ENCODE measurements at regions not wholly inside any gene's neighbourhood (a gene's known extent, or its start where the extent isn't known, plus 50 kb on each side); places are given as distances from the start of the nearest gene placed in this dataset.

DNA sequence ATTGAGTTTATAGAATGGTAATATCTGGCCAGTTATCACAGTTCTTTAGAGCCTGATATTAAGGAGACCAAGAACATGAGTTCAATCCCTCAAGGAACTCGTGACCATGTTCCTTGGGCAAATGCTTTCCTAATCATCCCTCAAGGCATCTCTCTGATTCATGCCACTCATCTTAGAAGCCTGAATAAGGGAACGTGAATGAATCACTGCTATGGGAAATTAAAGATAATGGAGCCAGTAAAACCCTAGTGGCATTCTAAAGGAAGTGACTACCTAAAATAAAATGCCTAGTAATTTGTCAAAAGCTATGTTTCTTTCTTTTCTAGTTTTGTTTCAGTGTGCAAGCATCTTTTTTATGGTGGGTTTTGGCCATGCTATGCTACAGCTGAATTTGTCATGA lies 1161.3 kb downstream of the C4orf33 start:
- no peaks in the 10 kb centered on the region for H3K27me3 Mint-ChIP-seq (ENCODE audit: low read depth)
- no peaks in the 10 kb centered on the region for H3K4me1 Mint-ChIP-seq (ENCODE audit: low read depth)
- no peak overlapping the region for H3K27ac Mint-ChIP-seq (ENCODE audit: unreplicated experiment)
- DNase-seq (ENCODE audit: low spot score) = no peak
- TF ChIP-seq, protein P1, sequence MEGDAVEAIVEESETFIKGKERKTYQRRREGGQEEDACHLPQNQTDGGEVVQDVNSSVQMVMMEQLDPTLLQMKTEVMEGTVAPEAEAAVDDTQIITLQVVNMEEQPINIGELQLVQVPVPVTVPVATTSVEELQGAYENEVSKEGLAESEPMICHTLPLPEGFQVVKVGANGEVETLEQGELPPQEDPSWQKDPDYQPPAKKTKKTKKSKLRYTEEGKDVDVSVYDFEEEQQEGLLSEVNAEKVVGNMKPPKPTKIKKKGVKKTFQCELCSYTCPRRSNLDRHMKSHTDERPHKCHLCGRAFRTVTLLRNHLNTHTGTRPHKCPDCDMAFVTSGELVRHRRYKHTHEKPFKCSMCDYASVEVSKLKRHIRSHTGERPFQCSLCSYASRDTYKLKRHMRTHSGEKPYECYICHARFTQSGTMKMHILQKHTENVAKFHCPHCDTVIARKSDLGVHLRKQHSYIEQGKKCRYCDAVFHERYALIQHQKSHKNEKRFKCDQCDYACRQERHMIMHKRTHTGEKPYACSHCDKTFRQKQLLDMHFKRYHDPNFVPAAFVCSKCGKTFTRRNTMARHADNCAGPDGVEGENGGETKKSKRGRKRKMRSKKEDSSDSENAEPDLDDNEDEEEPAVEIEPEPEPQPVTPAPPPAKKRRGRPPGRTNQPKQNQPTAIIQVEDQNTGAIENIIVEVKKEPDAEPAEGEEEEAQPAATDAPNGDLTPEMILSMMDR (IDR thresholded peaks at IDR 0.05) = peak; percentile 34
- H3K4me3 Mint-ChIP-seq (ENCODE audit: unreplicated experiment) = no peak overlapping the region
- no peaks in the 10 kb centered on the region for H3K9me3 Mint-ChIP-seq (ENCODE audit: low read depth)
- H3K36me3 Mint-ChIP-seq (ENCODE audit: low read depth) = no peaks in the 10 kb centered on the region

DNA sequence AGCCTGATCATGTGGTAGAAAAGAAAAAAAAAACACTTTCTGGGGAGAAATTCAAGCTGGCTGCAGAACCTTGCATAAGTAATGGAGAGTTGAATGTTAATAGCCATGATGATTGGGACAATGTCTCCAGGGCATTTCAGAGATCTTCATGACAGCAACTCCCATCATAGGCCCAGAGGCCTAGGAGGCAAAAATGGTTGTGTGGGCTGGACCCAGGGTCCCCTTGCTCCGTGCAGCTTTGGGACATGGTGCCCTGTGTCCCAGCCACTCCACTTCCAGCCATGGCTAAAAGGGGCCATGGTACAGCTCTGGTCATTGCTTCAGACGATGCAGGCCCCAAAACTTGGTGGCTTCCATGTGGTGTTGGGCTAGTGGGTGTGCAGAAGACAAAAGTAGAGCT lies 1170.9 kb downstream of the C4orf33 start:
- H3K27me3 Mint-ChIP-seq (ENCODE audit: low read depth) = no peaks in the 10 kb centered on the region
- H3K4me1 Mint-ChIP-seq (ENCODE audit: low read depth) = no peaks in the 10 kb centered on the region
- no peak overlapping the region for H3K4me3 Mint-ChIP-seq (ENCODE audit: unreplicated experiment)
- TF ChIP-seq, protein P1 (IDR thresholded peaks at IDR 0.05) = no peak
- H3K9me3 Mint-ChIP-seq (ENCODE audit: low read depth) = peaks cover 10% of the 10 kb centered on the region
- no peak for DNase-seq (ENCODE audit: low spot score)
- no peak overlapping the region for H3K27ac Mint-ChIP-seq (ENCODE audit: unreplicated experiment)
- peaks cover 2% of the 10 kb centered on the region for H3K36me3 Mint-ChIP-seq (ENCODE audit: low read depth)

GRCh38 chr4:130288576-130288975 lies 1192.6 kb downstream of the C4orf33 start:
- no peak for DNase-seq (ENCODE audit: low spot score)
- no peak overlapping the region for H3K4me3 Mint-ChIP-seq (ENCODE audit: unreplicated experiment)
- no peak overlapping the region for H3K27ac Mint-ChIP-seq (ENCODE audit: unreplicated experiment)
- no peaks in the 10 kb centered on the region for H3K9me3 Mint-ChIP-seq (ENCODE audit: low read depth)
- TF ChIP-seq, protein P1 (IDR thresholded peaks at IDR 0.05) = no peak
- no peaks in the 10 kb centered on the region for H3K27me3 Mint-ChIP-seq (ENCODE audit: low read depth)
- H3K4me1 Mint-ChIP-seq (ENCODE audit: low read depth) = no peaks in the 10 kb centered on the region
- no peaks in the 10 kb centered on the region for H3K36me3 Mint-ChIP-seq (ENCODE audit: low read depth)

GRCh38 chr4:130293692-130294091 lies 1197.7 kb downstream of the C4orf33 start:
- no peak overlapping the region for H3K27ac Mint-ChIP-seq (ENCODE audit: unreplicated experiment)
- no peaks in the 10 kb centered on the region for H3K4me1 Mint-ChIP-seq (ENCODE audit: low read depth)
- DNase-seq (ENCODE audit: low spot score) = no peak
- TF ChIP-seq, protein P1 (IDR thresholded peaks at IDR 0.05) = no peak
- H3K4me3 Mint-ChIP-seq (ENCODE audit: unreplicated experiment) = no peak overlapping the region
- H3K27me3 Mint-ChIP-seq (ENCODE audit: low read depth) = no peaks in the 10 kb centered on the region
- no peaks in the 10 kb centered on the region for H3K36me3 Mint-ChIP-seq (ENCODE audit: low read depth)
- no peaks in the 10 kb centered on the region for H3K9me3 Mint-ChIP-seq (ENCODE audit: low read depth)

GRCh38 chr4:130296448-130296847 lies 1200.5 kb downstream of the C4orf33 start:
- H3K27me3 Mint-ChIP-seq (ENCODE audit: low read depth) = no peaks in the 10 kb centered on the region
- no peak overlapping the region for H3K4me3 Mint-ChIP-seq (ENCODE audit: unreplicated experiment)
- H3K4me1 Mint-ChIP-seq (ENCODE audit: low read depth) = no peaks in the 10 kb centered on the region
- no peak overlapping the region for H3K27ac Mint-ChIP-seq (ENCODE audit: unreplicated experiment)
- H3K36me3 Mint-ChIP-seq (ENCODE audit: low read depth) = no peaks in the 10 kb centered on the region
- no peak for DNase-seq (ENCODE audit: low spot score)
- TF ChIP-seq, protein P1 (IDR thresholded peaks at IDR 0.05) = no peak
- H3K9me3 Mint-ChIP-seq (ENCODE audit: low read depth) = peaks cover 8% of the 10 kb centered on the region

All from chondrocyte (in vitro differentiated cells).